Liver (tissue), 8 donors: ENCODE measurements at regions not wholly inside any gene's neighbourhood (a gene's known extent, or its start where the extent isn't known, plus 50 kb on each side); places are given as distances from the start of the nearest gene placed in this dataset.

Experiments used
- DNase-seq: peaks from one replicate; pipeline ENCODE4 v3.0.0-alpha.2; 2017; ENCODE audit warnings: low spot score
- H3K27ac ChIP-seq, 2 donors: one replicate each; pipeline ENCODE4 v1.7.0; 2013; ENCODE audit warnings: inconsistent platforms in 2 of 2, low read length in 2 of 2, control low read depth in 1 of 2, low read depth in 1 of 2, mild to moderate bottlenecking in 1 of 2
- H3K27me3 ChIP-seq, 4 donors: one replicate each; pipeline versions ENCODE4 v1.6.1 to v1.7.0; 2013; ENCODE audit warnings: low read length in 3 of 4, inconsistent platforms in 1 of 4, mild to moderate bottlenecking in 1 of 4, moderate library complexity in 1 of 4; ENCODE audit not compliant: control insufficient read depth in 4 of 4, insufficient read depth in 4 of 4
- H3K36me3 ChIP-seq, 4 donors: one replicate each; pipeline versions ENCODE4 v1.6.1 to v1.7.0; 2013; ENCODE audit warnings: low read length in 3 of 4, mild to moderate bottlenecking in 3 of 4, low read depth in 1 of 4, moderate library complexity in 1 of 4; ENCODE audit not compliant: control insufficient read depth in 4 of 4, insufficient read depth in 3 of 4
- H3K4me1 ChIP-seq, 4 donors: one replicate each; pipeline versions ENCODE4 v1.6.1 to v1.7.0; 2013; ENCODE audit warnings: low read length in 3 of 4, mild to moderate bottlenecking in 3 of 4, moderate library complexity in 1 of 4; ENCODE audit not compliant: control insufficient read depth in 4 of 4, insufficient read depth in 4 of 4
- H3K4me3 ChIP-seq, 3 donors: one replicate each; pipeline versions ENCODE4 v1.6.1 to v1.7.0; 2013; ENCODE audit warnings: low read length in 3 of 3, control low read depth in 1 of 3, low read depth in 1 of 3, mild to moderate bottlenecking in 1 of 3
- H3K9ac ChIP-seq, 2 donors: one replicate each; pipeline ENCODE4 v1.7.0; 2013; ENCODE audit warnings: low read length in 2 of 2, mild to moderate bottlenecking in 2 of 2, moderate library complexity in 2 of 2, control low read depth in 1 of 2, low read depth in 1 of 2
- H3K9me3 ChIP-seq, 4 donors: one replicate each; pipeline versions ENCODE4 v1.6.1 to v1.7.0; 2013; ENCODE audit warnings: low read length in 3 of 4; ENCODE audit not compliant: control insufficient read depth in 4 of 4
- ATF3 ChIP-seq: IDR thresholded peaks from 2 replicates; pipeline ENCODE4 v1.6.1; 2016; ENCODE audit warnings: antibody characterized with exemption
- EGR1 ChIP-seq, 2 donors: IDR thresholded peaks; 2 replicates each; pipeline ENCODE4 v1.6.1; 2016 to 2018; ENCODE audit warnings: antibody characterized with exemption in 2 of 2, low read depth in 2 of 2
- FOXA1 ChIP-seq: IDR thresholded peaks from 2 replicates; pipeline ENCODE4 v1.6.1; 2016; ENCODE audit warnings: antibody characterized with exemption
- FOXA2 ChIP-seq: IDR thresholded peaks from 2 replicates; pipeline ENCODE4 v1.6.1; 2016; ENCODE audit warnings: antibody characterized with exemption
- GABPA ChIP-seq, 2 donors: IDR thresholded peaks in 1 of 2; conservative IDR thresholded peaks in 1 of 2; 2 replicates each; pipeline ENCODE4 v1.6.1; 2016; ENCODE audit warnings: antibody characterized with exemption in 2 of 2, mild to moderate bottlenecking in 1 of 2, moderate library complexity in 1 of 2
- HNF4A ChIP-seq, 2 donors: conservative IDR thresholded peaks; 2 replicates each; pipeline ENCODE4 v1.6.1; 2016; ENCODE audit warnings: antibody characterized with exemption in 2 of 2, mild to moderate bottlenecking in 2 of 2
- HNF4G ChIP-seq: IDR thresholded peaks from 2 replicates; pipeline ENCODE4 v1.6.1; 2016; ENCODE audit warnings: antibody characterized with exemption
- JUND ChIP-seq, 2 donors: IDR thresholded peaks; 2 replicates each; pipeline ENCODE4 v1.6.1; 2016; ENCODE audit warnings: antibody characterized with exemption in 2 of 2
- NR2F2 ChIP-seq: IDR thresholded peaks from 2 replicates; pipeline ENCODE4 v1.6.1; 2016; ENCODE audit warnings: antibody characterized with exemption
- RAD21 ChIP-seq, 2 donors: IDR thresholded peaks; 2 replicates each; pipeline ENCODE4 v1.6.1; 2016; ENCODE audit warnings: antibody characterized with exemption in 2 of 2, mild to moderate bottlenecking in 2 of 2
- RXRA ChIP-seq, 2 donors: IDR thresholded peaks; 2 replicates each; pipeline ENCODE4 v1.6.1; 2017 to 2018; ENCODE audit warnings: antibody characterized with exemption in 2 of 2, mild to moderate bottlenecking in 1 of 2
- SP1 ChIP-seq: IDR thresholded peaks from 2 replicates; pipeline ENCODE4 v1.6.1; 2018; ENCODE audit warnings: antibody characterized with exemption, mild to moderate bottlenecking
- TAF1 ChIP-seq: conservative IDR thresholded peaks from 2 replicates; pipeline ENCODE4 v1.6.1; 2016; ENCODE audit warnings: antibody characterized with exemption, mild to moderate bottlenecking
- YY1 ChIP-seq: IDR thresholded peaks from 2 replicates; pipeline ENCODE4 v1.6.1; 2016; ENCODE audit warnings: antibody characterized with exemption, mild to moderate bottlenecking
- ZBTB33 ChIP-seq: IDR thresholded peaks from 2 replicates; pipeline ENCODE4 v1.6.1; 2016; ENCODE audit warnings: antibody characterized with exemption
- WGBS: extraction: QIAGEN DNeasy Blood & Tissue Kit; methylation state at CpG from one replicate; pipeline ENCODE4 v1.1.7; 2013; 5-methylcytosine and 5-hydroxymethylcytosine counted together
- TF ChIP-seq, protein P1 (sequence below): fragments of 150-350 bp; IDR thresholded peaks from 2 replicates; pipeline ENCODE4 v1.5.1; 2017; ENCODE audit warnings: improper control_type of control experiment, low read depth, low read length; ENCODE audit not compliant: missing input control
- TF ChIP-seq, protein P2 (sequence below): IDR thresholded peaks from 2 replicates; pipeline ENCODE4 v1.6.1; 2016; ENCODE audit warnings: antibody characterized with exemption, mild to moderate bottlenecking
- TF ChIP-seq, protein P3 (sequence below): IDR thresholded peaks from 2 replicates; pipeline ENCODE4 v1.6.1; 2016; ENCODE audit warnings: antibody characterized with exemption
- donor health status: healthy.
- donor health status: healthy.
- donor health status: healthy.
- donor health status: healthy.
- donor health status: healthy.

- Histone ChIP-seq H3K27ac (no peak overlapping the region), H3K36me3 (no peaks in the 10 kb centered on the region), H3K4me3 (no peak overlapping the region), H3K9ac (no peak overlapping the region), H3K27me3 (peaks cover 0 to 4% (median under 1%) of the 10 kb centered on the region in 4 donors), H3K4me1 (no peaks in the 10 kb centered on the region), H3K9me3 (no peaks in the 10 kb centered on the region)
- DNase-seq: no peak
- TF ChIP-seq HNF4G: no peak
- TF ChIP-seq, protein P1, sequence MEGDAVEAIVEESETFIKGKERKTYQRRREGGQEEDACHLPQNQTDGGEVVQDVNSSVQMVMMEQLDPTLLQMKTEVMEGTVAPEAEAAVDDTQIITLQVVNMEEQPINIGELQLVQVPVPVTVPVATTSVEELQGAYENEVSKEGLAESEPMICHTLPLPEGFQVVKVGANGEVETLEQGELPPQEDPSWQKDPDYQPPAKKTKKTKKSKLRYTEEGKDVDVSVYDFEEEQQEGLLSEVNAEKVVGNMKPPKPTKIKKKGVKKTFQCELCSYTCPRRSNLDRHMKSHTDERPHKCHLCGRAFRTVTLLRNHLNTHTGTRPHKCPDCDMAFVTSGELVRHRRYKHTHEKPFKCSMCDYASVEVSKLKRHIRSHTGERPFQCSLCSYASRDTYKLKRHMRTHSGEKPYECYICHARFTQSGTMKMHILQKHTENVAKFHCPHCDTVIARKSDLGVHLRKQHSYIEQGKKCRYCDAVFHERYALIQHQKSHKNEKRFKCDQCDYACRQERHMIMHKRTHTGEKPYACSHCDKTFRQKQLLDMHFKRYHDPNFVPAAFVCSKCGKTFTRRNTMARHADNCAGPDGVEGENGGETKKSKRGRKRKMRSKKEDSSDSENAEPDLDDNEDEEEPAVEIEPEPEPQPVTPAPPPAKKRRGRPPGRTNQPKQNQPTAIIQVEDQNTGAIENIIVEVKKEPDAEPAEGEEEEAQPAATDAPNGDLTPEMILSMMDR: no peak
- WGBS: 66% methylated on average over 1 of the region's 1 CpG
Measured at GRCh38 chr2:4959219-4959618, 733.0 kb upstream of the SOX11 start.

DNA sequence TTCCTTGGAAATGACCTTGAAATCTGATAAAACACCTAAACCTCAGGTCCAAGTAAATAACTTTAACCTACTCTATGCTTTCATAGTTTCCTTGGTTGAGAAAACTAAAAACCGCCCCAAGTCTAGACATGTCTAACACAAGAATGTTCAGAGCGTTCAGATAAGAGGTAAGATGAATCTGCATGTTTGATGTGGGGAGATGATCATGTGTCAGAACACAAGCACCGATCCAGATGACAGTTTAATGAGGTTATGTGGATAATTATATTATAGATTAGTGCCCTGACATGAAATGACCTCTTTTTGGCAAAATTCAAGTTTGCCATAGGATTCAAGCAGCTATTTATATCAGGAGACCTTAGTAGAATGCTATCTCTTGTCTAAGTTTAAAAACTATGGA lies 729.8 kb upstream of the SOX11 start:
- TF ChIP-seq HNF4G: no peak
- TF ChIP-seq, protein P1: no peak
- TF ChIP-seq HNF4A (conservative IDR thresholded peaks at IDR 0.05): no peak
- TF ChIP-seq FOXA2: no peak
- TF ChIP-seq YY1: no peak
- no peak for TF ChIP-seq RAD21 (IDR thresholded peaks at IDR 0.05)
- no peak for TF ChIP-seq NR2F2
- TF ChIP-seq EGR1 (IDR thresholded peaks at IDR 0.05; ENCODE audit: low read depth in 2 of 2): no peak
- TF ChIP-seq, protein P2, sequence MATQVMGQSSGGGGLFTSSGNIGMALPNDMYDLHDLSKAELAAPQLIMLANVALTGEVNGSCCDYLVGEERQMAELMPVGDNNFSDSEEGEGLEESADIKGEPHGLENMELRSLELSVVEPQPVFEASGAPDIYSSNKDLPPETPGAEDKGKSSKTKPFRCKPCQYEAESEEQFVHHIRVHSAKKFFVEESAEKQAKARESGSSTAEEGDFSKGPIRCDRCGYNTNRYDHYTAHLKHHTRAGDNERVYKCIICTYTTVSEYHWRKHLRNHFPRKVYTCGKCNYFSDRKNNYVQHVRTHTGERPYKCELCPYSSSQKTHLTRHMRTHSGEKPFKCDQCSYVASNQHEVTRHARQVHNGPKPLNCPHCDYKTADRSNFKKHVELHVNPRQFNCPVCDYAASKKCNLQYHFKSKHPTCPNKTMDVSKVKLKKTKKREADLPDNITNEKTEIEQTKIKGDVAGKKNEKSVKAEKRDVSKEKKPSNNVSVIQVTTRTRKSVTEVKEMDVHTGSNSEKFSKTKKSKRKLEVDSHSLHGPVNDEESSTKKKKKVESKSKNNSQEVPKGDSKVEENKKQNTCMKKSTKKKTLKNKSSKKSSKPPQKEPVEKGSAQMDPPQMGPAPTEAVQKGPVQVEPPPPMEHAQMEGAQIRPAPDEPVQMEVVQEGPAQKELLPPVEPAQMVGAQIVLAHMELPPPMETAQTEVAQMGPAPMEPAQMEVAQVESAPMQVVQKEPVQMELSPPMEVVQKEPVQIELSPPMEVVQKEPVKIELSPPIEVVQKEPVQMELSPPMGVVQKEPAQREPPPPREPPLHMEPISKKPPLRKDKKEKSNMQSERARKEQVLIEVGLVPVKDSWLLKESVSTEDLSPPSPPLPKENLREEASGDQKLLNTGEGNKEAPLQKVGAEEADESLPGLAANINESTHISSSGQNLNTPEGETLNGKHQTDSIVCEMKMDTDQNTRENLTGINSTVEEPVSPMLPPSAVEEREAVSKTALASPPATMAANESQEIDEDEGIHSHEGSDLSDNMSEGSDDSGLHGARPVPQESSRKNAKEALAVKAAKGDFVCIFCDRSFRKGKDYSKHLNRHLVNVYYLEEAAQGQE: no peak
- TF ChIP-seq JUND (IDR thresholded peaks at IDR 0.05): no peak
- TF ChIP-seq, protein P3, sequence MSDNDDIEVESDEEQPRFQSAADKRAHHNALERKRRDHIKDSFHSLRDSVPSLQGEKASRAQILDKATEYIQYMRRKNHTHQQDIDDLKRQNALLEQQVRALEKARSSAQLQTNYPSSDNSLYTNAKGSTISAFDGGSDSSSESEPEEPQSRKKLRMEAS: no peak
- no peak for TF ChIP-seq RXRA (IDR thresholded peaks at IDR 0.05)
- TF ChIP-seq GABPA (IDR thresholded peaks at IDR 0.05 in 1 of 2, conservative IDR thresholded peaks at IDR 0.05 in 1 of 2): no peak
- TF ChIP-seq ATF3: no peak
- TF ChIP-seq ZBTB33: no peak
- TF ChIP-seq SP1: no peak
- TF ChIP-seq FOXA1: no peak
- TF ChIP-seq TAF1: no peak
- H3K9ac ChIP-seq: no peak overlapping the region
- H3K27me3 ChIP-seq: peaks cover 0 to 4% (median under 1%) of the 10 kb centered on the region in 4 donors
- no peaks in the 10 kb centered on the region for H3K9me3 ChIP-seq
- H3K4me3 ChIP-seq: no peak overlapping the region
- H3K27ac ChIP-seq: no peak overlapping the region
- no peak for DNase-seq
- H3K4me1 ChIP-seq: no peaks in the 10 kb centered on the region
- 75% methylated on average over 3 of the region's 3 CpGs for WGBS
- no peaks in the 10 kb centered on the region for H3K36me3 ChIP-seq
